Activated CD4-positive, CD25-positive, alpha-beta regulatory T cell treated with anti-CD3 and anti-CD28 coated beads, Interleukin-2, amount 50 U/mL, for 24 hours (primary cell): ENCODE measurements at regions not wholly inside any gene's neighbourhood (a gene's known extent, or its start where the extent isn't known, plus 50 kb on each side); places are given as distances from the start of the nearest gene placed in this dataset.

Experiments used
- ATAC-seq, 2 donors: fragments of 150-1000 bp; cut with Tn5 transposase; one replicate each; pipeline ENCODE4 v1.10.0; 2021; ENCODE audit warnings: mild to moderate bottlenecking in 1 of 2, moderate library complexity in 1 of 2

- ATAC-seq, result no peak
Measured at GRCh38 chr16:17847234-17847795, 376.6 kb upstream of the XYLT1 start.

- no peak for ATAC-seq
Measured at GRCh38 chr16:17846030-17846429, 375.3 kb upstream of the XYLT1 start.

- no peak for ATAC-seq
Measured at GRCh38 chr16:17845031-17845430, 374.3 kb upstream of the XYLT1 start.

GRCh38 chr16:17843905-17844304, 373.1 kb upstream of the XYLT1 start:
- ATAC-seq, result no peak

GRCh38 chr16:17839907-17840306, 369.1 kb upstream of the XYLT1 start:
- ATAC-seq, result no peak

- ATAC-seq, result no peak
Measured at GRCh38 chr16:17839272-17839671, 368.5 kb upstream of the XYLT1 start.

- ATAC-seq, result no peak
Measured at GRCh38 chr16:17836868-17837602, 366.3 kb upstream of the XYLT1 start.

- ATAC-seq, result no peak
Measured at GRCh38 chr16:17835118-17835876, 364.5 kb upstream of the XYLT1 start.

- no peak for ATAC-seq
Measured at GRCh38 chr16:17832738-17833137, 362.0 kb upstream of the XYLT1 start.

GRCh38 chr16:17831330-17831729, 360.6 kb upstream of the XYLT1 start:
- ATAC-seq, result no peak

GRCh38 chr16:17830651-17831050, 359.9 kb upstream of the XYLT1 start:
- no peak for ATAC-seq

- ATAC-seq, result no peak
Measured at GRCh38 chr16:17829811-17830210, 359.1 kb upstream of the XYLT1 start.

GRCh38 chr16:17828012-17828411, 357.3 kb upstream of the XYLT1 start:
- ATAC-seq, result no peak

- ATAC-seq, result no peak
Measured at GRCh38 chr16:17827313-17827712, 356.6 kb upstream of the XYLT1 start.

- no peak for ATAC-seq
Measured at GRCh38 chr16:17817943-17818342, 347.2 kb upstream of the XYLT1 start.

- no peak for ATAC-seq
Measured at GRCh38 chr16:17817260-17817659, 346.5 kb upstream of the XYLT1 start.

- no peak for ATAC-seq
Measured at GRCh38 chr16:17812771-17813170, 342.0 kb upstream of the XYLT1 start.

GRCh38 chr16:17804857-17805256, 334.1 kb upstream of the XYLT1 start:
- no peak for ATAC-seq

GRCh38 chr16:17803625-17804410, 333.1 kb upstream of the XYLT1 start:
- ATAC-seq, result no peak

- no peak for ATAC-seq
Measured at GRCh38 chr16:17802571-17802970, 331.8 kb upstream of the XYLT1 start.

GRCh38 chr16:17801068-17801467, 330.3 kb upstream of the XYLT1 start:
- ATAC-seq, result no peak

GRCh38 chr16:17798716-17799115, 328.0 kb upstream of the XYLT1 start:
- ATAC-seq, result no peak

GRCh38 chr16:17793354-17793753, 322.6 kb upstream of the XYLT1 start:
- no peak for ATAC-seq
